Fibroblast of peridontal ligament (primary cell): ENCODE measurements at regions not wholly inside any gene's neighbourhood (a gene's known extent, or its start where the extent isn't known, plus 50 kb on each side); places are given as distances from the start of the nearest gene placed in this dataset.

Experiments
- DNase-seq: peaks from one replicate; pipeline ENCODE4 v3.0.0-alpha.2; 2010; ENCODE audit errors: extremely low read depth

DNA sequence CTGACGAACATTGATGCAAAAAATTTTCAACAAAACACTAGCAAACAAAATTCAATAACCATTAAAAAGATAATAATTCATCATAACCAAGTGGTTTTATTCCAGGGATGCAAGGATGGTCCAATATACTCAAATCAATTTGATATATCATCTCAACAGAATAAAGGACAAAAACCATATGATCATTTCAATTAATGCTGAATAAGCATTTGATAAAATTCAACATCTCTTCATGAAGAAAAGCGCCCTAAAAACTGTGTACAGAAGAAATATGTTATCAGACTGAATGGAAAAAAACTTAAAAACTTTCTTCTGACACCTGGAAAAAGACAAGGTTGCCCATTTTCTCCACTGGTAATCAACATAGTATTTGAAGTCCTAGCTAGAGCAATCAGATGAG, 720.3 kb upstream of the RGMB start:
- no peak for DNase-seq

DNA sequence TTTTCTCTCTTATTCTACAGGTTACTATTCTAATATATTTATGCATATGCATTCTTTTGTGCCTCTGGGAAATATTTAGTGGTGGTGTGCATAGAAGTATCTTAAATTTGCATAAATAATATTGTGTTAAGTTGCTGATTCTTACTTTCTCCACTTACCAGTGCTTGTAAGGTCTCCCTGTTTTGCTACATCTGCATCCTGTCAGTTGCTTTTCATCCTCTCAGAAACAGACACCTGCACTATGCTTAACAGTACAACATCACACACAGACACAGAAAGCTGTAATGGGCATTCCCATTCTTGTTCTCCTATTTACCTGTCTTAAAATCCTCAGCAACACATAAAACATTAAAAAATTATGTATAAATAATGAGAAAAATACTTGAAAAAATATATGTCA, 713.3 kb upstream of the RGMB start:
- DNase-seq = no peak

DNA sequence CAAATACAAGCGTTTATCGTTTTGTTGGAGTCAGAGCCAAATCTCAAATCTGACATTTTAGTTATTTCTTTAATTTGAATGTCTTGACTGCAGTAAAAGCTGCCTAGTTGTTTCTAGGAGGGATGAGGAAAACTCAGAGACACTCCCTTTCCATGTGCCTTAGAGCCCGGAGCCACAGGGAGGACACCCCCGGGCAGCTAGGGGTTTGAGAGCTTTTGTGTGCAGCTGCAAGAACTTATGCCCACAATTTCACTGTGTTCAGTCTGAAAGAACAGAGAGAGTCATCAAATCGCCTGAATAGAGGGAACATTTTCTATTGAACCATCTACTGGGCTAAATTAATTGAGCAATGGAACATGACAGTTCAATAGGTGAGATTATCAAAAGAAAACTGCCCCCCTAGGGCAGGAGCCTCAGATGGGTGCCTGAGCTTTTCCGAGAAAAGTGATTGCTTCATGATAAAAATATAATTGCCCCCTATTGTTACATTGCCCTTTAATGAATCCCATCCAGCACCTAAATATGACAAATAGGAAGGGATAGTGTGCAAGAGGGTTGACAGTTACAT, 709.3 kb upstream of the RGMB start:
- DNase-seq = no peak

DNA sequence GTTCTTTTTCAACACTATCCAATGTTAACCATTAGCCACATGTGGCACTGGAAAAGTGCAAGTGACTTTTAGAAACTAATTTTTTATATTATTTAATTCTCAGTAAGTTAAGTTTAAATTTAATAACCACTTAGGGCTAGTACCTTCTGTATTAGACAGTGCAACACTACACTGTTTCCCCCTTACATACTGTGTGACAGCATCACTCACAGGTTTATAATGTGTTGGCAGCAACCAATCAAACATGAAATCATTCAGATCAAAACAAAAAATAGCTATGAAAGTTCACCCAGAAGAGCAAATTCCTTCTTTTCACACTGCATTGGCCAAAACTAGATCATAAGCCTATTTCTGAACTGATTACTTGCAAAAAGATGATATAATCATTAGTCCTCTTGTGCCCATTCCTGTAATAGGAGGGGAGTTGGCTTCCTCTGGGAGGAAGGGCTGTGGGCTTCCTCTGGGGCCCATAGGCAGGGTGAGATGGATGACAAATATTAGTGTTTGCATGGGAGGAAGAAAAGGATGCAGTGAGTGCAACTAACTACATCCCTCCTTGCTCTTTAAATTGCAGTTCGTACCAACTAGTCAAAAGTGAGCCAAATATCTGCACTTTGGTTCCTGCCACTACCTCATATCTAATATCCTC, 708.1 kb upstream of the RGMB start:
- DNase-seq = peak; percentile 31

DNA sequence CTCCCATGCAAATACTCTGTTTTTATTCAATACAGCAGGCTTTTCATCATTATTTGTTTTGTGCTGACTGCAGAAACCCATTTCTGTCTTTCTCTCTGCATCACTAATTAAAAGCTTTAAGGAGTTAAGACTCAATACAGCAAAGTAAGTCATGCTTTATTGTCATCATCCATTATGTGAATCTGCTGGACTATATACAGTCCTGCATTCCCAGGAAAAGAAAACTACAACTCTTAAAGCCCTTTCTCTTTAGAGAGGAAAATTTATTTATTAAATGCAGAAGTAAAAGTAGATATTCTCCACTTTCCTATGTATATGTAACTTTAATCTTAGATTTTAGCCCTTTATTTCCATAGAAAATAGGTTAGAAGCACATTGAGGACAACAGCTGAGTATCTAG, 706.6 kb upstream of the RGMB start:
- DNase-seq = peak; percentile 31

DNA sequence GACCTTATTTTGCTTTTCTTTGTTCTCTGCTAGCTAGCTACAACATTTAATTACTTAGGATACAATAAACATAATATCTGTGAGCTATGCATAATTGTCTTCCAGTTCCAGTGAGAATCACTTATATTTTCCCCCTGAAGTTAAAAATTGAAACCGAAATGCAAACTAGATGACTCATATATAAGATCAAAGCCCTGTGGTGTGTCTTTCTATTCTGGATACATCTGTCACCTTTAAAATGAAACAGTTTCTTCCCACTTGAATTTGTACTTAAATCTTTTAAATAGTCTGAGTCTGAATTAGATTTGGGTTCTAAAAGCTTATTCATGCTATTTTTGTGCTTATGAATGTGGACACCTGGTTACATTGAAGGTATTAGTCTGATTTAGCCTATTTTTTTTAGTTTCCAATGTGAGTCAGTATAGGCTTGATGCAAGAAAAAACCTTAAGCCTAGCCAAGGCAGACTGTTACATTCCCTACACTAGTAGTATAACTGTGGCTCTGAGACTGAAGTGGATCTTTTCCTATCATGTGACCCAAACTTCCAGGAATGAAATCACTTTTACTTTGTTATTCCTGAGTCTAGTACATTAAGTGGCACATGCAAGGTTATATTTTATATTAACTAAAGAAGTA, 703.5 kb upstream of the RGMB start:
- peak; percentile 60 for DNase-seq

DNA sequence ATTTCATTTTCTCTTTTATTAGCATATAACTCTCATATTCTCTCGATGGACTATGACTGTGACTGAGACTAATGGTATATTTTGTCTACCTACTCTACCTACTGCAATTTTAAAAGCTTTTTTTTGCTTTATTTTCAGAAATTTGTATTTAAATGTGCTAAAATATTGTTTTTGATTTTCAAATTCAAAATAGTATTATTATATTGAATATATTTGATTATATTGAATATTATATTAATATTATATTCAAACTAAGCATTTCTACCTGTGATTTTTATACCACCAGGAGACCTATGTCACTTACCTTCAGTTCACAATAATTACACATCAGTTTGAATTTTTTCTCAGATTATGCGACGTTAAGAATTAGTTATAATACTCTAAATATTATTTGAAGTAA, 700.5 kb upstream of the RGMB start:
- no peak for DNase-seq

DNA sequence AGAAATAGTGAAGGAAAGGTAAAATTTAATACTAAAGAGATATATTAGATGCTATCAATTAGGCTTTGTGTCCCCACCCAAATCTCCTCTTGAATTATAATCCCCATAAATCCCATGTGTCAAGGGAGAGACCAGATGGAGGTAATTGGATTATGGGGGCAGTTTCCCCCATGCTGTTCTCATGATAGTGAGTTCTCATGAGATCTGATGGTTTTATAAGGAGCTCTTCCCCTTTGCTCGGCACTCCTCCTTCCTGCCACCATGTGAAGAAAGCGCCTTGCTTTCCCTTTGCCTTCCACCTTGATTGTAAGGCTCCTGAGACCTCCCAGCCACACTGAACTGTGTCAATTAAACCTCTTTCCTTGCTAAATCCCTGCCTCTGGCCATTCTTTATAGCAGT, 697.0 kb upstream of the RGMB start:
- no peak for DNase-seq

DNA sequence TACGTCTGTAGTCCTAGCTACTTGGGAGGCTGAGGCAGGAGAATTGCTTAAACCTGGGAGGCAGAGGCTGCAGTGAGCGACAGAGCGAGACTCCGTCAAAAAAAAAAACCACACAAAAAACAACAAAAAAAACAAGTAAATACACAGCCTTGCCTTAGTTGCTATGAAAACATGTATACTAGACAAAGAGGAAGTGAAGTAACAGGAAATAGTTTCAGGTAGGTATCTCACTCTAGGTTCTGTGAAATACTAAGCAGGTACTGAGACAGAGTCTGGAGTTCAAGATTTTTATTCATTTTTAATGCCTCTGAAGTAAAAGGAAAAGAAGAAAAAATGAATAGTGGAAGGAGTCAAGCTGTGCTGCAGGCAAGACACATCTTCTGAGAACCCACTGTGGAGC, 687.9 kb upstream of the RGMB start:
- no peak for DNase-seq

DNA sequence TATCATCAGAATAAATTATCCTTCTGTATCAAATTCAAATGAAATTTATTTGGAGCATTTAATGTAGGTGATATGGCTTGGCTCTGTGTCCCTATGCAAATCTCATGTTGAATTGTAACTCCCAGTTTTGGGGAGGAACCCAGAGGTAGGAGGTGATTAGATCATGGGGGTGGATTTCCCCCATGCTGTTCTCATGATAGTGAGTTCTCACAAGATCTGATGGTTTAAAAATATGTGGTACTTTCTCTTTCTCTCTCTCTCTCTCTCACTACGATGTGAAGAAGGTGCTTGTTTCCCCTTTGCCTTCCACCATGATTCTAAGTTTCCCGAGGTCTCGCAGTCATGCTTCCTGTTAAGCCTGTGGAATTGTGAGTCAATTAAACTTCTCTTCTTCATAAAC, 678.4 kb upstream of the RGMB start:
- DNase-seq = no peak

DNA sequence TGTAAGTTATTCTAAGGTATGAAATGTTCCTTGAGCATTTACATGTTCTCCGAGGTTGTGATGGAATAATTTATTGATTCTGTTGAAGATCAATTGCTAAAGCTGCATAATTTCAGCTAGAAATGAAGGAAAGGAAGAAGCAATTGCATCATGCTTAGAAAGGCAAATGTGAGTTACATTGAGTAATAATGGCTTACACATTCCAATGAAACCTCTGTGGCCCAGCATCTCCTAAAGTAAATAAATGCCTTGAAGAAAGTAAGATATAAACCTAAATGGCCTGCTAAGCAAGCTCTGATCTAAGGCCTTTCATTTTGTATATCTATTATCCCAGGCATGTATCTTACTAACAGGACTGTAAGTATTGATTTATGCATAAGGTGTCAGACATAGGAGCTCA, 677.3 kb upstream of the RGMB start:
- DNase-seq = peak; percentile 88

DNA sequence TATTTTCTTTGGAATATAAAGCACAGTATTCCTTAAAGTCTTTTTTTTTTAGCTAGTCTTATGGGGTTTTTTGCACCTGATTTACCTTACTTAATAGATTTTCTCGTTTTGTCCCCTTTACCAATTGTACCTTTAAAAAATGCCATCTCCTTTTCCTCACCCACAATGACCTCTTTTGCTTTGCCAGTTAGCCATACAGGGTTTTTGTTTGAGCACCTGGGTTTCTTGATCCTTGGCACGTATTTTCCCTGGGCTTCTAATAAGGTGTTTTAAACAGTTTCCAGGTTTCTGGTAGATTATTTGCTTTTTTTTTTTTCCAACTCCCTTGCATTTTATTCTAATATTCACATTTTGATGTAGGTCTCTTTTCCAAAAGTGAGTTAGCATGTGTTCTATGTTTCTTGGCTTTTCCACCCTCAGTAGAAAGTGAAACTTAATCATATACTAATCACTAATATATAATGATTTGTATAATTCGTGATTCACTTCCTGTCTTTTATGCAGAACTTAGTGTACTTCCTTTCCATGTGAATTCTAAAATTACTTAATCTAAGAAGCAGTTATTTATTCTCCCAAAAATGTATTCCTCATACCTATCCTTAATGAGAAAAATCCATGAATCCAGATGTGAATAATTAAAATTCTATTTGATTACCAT, 673.9 kb upstream of the RGMB start:
- no peak for DNase-seq

DNA sequence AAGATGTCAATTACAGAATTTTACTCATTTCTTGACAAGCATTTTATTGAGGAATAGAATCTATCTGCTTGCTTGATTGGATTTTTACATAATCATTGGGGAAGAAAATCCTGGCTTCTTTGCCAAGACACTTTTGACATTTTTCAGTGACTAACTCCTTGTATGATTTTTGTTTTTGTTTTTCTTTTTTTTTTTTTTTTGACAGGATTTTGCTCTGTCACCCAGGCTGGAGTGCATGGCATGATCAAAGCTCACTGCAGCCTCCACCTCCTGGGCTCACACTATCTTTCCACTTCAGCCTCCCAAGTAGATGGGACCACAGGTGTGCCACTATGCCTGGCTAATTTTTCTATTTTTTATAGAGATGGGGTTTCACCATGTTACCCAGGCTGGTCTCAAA, 672.3 kb upstream of the RGMB start:
- no peak for DNase-seq

DNA sequence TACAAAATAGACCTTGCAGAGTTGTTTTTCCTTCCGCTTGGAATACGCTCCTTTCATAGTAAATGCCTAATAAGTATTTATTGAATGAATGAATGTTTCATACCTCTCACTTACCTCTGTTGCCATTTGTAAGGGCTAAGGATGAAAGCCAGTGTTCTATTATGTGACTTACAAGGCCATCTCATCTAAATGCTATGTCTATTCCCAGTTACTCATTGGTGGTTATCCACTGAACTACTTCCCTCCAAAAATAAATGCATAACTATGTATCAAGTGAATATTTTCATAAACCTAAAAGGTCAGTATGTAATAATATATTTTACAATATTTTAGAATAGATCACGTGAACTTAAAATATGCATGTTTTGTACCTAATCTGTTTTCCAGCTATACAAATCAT, 670.5 kb upstream of the RGMB start:
- no peak for DNase-seq

DNA sequence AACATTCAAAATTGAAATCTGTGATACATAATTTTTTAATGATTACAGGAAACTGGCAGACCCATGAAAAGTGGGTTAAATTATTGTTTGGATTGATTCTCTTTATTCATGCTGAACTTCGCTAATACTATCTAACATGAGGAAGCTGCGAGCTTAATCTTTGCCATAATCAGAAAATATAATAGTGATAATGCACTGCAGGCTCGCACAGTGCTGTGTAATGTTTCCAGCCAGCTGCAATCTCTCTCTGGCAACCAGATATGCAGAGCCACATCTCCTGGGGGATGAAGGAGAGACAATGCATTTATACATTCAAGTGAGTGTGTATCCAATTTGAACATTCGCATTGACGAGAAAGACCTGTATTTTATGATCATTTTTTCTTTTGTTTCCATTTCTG, 669.7 kb upstream of the RGMB start:
- no peak for DNase-seq

DNA sequence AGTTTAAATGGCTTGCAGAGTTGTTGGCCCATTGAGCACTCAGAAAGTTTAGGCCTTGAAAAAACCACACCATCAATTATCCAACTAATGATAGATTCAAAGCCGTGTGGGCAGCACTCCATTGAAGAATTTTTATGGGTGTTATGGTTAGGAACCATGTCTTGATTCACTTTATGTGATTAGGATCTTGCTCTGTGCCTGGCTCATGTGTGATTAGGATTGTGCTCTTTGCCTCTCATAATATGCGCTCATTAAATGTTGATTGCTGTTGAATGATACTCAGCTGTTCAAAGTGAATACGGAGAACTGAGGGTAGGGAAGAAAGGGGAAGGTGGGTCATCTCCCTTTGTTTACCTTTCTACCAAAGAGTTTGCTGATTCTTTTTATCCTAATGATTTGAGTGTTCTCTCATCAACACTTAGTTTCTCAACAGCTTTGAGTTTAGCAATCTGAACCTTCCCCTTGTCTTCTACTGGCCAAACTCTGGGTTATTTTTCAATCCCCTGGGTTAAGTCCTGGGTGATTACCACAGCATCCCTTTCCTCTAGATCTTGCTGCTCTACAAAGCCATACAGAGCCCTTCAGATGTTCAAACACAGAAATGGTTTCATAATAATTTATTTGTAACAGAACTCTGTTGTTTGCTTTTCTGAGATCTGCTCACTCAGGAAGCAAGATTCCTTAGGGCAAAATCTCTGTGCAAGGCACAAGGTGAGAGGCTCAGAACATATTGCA, 668.8 kb upstream of the RGMB start:
- DNase-seq = no peak

DNA sequence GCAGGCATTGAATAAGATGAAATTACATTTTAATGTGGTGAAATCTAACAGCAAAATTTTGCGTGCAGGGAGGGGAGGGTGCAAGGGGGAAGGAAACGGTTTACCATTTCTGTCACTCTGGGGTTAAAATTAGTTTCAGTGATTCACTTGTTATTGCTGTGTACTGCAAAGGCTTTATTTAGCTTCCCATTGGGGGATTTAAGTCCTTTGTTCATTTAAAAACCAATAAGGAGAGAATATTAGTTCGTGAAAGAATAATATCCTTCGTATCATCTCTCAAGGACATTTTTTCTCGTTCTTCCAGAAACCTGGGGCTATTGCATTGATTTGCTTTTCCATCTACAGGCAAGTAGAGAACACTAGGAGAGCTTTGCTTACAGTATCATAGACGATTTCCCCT, 667.8 kb upstream of the RGMB start:
- no peak for DNase-seq

DNA sequence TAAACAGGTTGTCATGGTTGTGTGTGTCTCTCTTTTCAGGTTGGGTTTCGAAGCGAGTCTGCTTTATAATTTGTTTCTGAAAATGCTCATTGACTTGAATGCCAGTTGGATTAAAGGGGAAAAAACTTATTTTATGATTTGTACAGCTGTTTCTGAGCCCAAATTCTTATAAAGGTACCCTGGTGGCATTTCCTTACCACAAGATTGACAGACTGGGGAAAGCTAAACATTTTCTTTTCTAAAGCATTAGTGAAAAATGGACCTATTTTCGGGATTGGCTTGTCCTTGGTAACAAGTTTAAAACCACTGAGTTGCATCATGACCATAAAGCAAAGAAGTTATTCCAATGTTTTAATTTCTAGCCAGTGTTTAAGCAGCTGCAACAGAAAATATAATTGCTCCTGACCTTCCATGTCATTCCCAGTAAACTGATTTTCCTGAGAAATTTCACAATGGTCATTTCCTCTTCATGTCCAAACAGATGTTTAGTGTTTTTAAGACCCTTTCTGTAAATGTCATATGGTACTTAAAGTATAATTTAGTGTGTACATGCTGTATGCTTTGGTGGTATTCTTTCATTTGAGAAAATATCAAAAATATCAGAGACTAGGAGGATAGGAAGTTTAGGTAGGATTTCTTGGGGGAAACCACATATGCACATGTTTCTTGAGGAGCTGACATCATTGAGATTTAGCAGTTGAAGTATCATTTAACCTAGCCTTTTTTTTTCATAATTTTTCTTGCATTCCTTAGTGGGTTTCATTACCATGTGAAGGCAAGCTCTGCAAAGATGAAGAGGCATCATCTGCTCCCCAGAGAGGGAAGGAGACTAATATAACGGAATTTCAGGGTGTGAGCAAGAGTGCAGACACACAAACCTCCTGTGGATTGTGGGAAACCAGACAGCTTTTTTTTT, 667.1 kb upstream of the RGMB start:
- DNase-seq = peak; percentile 90

DNA sequence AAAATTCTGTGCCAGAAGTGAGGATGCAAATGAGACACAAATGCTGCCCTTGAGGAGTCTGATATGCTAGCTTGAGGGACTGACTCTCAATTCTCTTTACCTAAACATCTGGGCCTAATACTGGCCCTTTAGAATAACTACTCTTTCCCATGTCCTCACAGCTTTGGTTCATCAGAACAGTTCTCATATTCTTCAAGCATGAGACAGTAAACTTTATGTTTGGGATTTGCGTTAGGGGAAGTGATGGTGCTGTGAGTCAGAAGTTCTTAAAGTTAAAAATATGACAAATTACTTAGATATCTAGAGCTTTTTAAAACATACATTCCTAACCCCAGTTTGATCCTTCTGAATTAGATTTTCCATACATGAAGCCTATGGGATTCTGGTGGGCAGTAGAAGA, 665.0 kb upstream of the RGMB start:
- DNase-seq = peak; percentile 89

DNA sequence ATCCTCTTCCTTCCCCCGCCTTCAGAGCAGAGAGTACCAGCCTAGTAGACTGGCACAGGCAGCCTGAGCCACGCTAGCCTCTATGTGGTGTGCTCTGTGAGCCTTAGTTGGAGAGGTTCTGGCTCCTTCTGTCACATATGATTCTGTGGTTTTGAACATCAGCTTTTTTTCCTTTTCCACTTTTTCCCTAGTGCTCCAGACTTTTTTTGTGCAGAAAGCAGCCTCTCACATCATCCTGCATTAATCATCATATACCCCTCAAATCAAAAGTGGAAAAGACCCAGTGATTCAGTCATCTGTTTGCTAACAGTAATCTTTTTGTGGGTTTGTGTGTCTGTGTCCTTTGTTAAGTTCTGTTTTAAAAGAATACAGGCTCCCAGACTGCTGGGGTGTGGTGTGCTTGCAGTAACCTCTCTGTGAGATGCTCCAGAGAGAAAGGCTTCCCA, 663.9 kb upstream of the RGMB start:
- DNase-seq = peak; percentile 85

DNA sequence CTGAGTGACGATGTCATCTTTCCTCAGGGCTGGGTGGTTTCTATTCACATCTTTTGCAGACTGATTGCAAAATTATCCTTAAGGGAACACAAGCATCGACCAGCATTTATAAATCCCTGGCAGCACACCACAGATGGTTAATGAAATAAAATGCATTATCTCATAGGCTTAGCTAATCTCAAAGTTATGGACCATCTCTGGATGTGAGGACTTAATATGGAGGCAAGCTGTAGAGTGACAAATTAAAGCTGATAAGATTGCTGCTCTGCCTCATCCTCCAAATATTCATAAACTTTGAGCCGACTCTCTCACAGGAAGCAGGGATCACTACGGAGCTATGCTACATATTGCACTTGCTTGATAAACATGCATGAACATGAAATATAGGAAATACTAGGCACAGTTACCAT, 663.2 kb upstream of the RGMB start:
- peak; percentile 72 for DNase-seq
